OCI-LY7 (cell line): ENCODE measurements at regions not wholly inside any gene's neighbourhood (a gene's known extent, or its start where the extent isn't known, plus 50 kb on each side); places are given as distances from the start of the nearest gene placed in this dataset.

Source experiments
- EZH2phosphoT487 ChIP-seq: fragments of 200-600 bp; sonication (generic); IDR thresholded peaks from 2 replicates; pipeline ENCODE4 v1.6.1; 2018; ENCODE audit warnings: low read depth, borderline replicate concordance, mild to moderate bottlenecking, mixed run types, antibody characterized with exemption, low read length, moderate library complexity, mixed read lengths
- TF ChIP-seq, protein P1 (sequence below): fragments of 200-600 bp; sonication (generic); conservative IDR thresholded peaks from 2 replicates; pipeline ENCODE4 v1.5.1; 2014; ENCODE audit warnings: mild to moderate bottlenecking, antibody characterized with exemption, low read length, moderate library complexity, mixed read lengths

DNA sequence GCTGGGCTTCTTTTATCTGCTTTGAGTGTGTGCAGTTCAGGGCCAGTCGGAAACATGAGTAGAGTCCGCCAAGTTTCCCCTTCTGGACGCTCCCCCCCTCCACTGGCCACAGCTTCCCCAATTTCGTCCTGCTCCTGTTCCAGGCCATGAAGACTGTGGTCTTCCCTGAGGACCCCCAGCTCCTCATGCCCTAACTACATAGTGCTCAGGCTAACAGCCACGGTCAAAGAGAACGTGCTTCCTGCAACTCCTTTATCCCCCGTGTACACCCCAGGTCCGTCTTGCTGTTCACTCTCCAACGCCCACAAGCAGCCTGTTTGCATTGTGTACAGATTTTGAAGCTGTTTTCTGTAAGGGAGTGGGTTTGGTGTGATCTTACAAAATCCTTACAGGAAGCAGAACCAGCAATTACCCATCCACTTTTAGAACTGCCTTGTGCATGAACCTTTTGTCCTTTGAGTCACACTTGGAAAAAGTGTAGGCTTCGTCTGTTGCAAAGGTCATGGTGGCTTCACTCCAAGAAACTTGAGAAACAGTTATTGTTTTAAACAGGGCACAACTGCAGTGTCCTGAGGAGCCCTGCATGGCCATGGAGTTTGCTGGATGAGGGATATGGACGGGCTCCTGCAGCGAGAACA is 77.0 kb upstream of the FAM20C start:
- TF ChIP-seq, protein P1, sequence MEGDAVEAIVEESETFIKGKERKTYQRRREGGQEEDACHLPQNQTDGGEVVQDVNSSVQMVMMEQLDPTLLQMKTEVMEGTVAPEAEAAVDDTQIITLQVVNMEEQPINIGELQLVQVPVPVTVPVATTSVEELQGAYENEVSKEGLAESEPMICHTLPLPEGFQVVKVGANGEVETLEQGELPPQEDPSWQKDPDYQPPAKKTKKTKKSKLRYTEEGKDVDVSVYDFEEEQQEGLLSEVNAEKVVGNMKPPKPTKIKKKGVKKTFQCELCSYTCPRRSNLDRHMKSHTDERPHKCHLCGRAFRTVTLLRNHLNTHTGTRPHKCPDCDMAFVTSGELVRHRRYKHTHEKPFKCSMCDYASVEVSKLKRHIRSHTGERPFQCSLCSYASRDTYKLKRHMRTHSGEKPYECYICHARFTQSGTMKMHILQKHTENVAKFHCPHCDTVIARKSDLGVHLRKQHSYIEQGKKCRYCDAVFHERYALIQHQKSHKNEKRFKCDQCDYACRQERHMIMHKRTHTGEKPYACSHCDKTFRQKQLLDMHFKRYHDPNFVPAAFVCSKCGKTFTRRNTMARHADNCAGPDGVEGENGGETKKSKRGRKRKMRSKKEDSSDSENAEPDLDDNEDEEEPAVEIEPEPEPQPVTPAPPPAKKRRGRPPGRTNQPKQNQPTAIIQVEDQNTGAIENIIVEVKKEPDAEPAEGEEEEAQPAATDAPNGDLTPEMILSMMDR, result no peak
- no peak for TF ChIP-seq EZH2phosphoT487
